Ovary (tissue), 3 donors: ENCODE measurements at regions not wholly inside any gene's neighbourhood (a gene's known extent, or its start where the extent isn't known, plus 50 kb on each side); places are given as distances from the start of the nearest gene placed in this dataset.

Experiments
- EP300 ChIP-seq: sonication (generic); formaldehyde crosslinking; IDR thresholded peaks from one replicate; pipeline ENCODE4 v1.6.1; 2017; ENCODE audit warnings: antibody characterized with exemption
- POLR2A ChIP-seq: fragments of 450-650 bp; IDR thresholded peaks from one replicate; pipeline ENCODE4 v1.6.1; 2017; ENCODE audit warnings: antibody characterized with exemption, mild to moderate bottlenecking, moderate library complexity
- TF ChIP-seq, protein P1 (sequence below), 3 donors: fragments of 450-650 bp in 2 of 3; fragments of 200-600 bp in 1 of 3; IDR thresholded peaks; one replicate each; pipeline versions ENCODE4 v1.5.1 to v1.8.0; 2016 to 2022; ENCODE audit warnings: antibody characterized with exemption in 3 of 3, mild to moderate bottlenecking in 1 of 3
- donor health status: DM: no; HTN: no; CAD: no.

DNA sequence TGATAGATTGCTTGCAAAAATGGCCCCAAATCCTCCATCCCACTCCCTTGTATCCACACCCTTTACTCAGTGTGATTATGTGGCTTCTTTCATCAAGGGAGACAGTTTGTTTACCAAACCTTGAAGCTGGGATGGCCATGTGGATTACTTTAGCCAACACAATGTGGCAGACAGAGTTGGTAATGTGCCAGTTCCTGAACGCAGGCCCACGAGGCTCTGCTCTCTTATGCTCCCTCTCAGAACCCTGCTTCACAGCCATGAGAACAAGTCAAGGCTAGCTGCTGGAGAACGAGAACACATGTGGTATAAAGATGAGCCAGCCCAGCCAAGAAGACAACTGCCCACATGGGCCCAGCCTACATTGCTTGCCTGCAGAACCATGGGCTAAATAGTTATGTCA lies 162.3 kb downstream of the NDUFA12 start:
- TF ChIP-seq POLR2A = no peak
- TF ChIP-seq, protein P1, sequence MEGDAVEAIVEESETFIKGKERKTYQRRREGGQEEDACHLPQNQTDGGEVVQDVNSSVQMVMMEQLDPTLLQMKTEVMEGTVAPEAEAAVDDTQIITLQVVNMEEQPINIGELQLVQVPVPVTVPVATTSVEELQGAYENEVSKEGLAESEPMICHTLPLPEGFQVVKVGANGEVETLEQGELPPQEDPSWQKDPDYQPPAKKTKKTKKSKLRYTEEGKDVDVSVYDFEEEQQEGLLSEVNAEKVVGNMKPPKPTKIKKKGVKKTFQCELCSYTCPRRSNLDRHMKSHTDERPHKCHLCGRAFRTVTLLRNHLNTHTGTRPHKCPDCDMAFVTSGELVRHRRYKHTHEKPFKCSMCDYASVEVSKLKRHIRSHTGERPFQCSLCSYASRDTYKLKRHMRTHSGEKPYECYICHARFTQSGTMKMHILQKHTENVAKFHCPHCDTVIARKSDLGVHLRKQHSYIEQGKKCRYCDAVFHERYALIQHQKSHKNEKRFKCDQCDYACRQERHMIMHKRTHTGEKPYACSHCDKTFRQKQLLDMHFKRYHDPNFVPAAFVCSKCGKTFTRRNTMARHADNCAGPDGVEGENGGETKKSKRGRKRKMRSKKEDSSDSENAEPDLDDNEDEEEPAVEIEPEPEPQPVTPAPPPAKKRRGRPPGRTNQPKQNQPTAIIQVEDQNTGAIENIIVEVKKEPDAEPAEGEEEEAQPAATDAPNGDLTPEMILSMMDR (IDR thresholded peaks at IDR 0.05) = no peak
- no peak for TF ChIP-seq EP300
